GM12801 (cell line): ENCODE measurements at regions not wholly inside any gene's neighbourhood (a gene's known extent, or its start where the extent isn't known, plus 50 kb on each side); places are given as distances from the start of the nearest gene placed in this dataset.

ENCODE experiments used
- CTCF ChIP-seq: IDR thresholded peaks from one replicate; pipeline ENCODE4 v1.5.1; 2011; ENCODE audit warnings: control low read depth; ENCODE audit not compliant: insufficient read length; ENCODE audit errors: extremely low read depth

- TF ChIP-seq CTCF = no peak
Observed at GRCh38 chr7:142632271-142633134, 116.8 kb upstream of the PRSS1 start.

DNA sequence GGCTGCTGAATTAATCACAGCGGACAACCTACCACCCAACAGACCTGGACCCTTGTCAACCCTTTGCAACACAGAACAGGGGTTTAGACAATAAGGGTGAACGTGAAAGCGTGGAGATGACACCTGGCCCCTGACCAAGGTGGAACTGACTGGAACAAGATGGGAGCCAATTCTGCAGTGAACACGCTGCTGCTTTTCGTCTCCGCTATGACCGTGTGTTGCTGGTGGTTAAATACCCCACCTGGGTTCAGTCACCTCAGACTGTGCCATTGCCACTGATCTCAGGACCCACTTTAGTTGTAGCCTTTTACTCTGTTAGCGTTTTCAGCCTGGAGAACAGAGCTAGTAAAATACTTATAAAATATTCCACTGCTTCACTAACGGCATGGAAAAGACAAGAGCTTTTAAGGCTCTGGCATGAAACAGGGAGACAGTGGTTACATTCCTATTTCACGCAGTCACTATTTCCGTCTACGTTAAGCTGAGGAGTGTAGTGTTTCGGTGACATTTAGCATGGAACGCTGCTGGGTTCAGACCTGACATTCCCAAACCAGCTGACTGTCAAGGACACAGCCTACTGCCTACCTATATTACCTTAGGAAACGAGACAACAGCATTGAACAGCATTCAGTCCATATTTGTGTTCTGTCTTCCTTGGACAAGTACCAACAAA is 119.5 kb upstream of the PRSS1 start:
- TF ChIP-seq CTCF = no peak

- no peak for TF ChIP-seq CTCF
Observed at GRCh38 chr7:142628945-142629344, 120.3 kb upstream of the PRSS1 start.

GRCh38 chr7:142626420-142627035 is 122.7 kb upstream of the PRSS1 start:
- TF ChIP-seq CTCF = no peak

GRCh38 chr7:142620402-142620801 is 128.9 kb upstream of the PRSS1 start:
- no peak for TF ChIP-seq CTCF

DNA sequence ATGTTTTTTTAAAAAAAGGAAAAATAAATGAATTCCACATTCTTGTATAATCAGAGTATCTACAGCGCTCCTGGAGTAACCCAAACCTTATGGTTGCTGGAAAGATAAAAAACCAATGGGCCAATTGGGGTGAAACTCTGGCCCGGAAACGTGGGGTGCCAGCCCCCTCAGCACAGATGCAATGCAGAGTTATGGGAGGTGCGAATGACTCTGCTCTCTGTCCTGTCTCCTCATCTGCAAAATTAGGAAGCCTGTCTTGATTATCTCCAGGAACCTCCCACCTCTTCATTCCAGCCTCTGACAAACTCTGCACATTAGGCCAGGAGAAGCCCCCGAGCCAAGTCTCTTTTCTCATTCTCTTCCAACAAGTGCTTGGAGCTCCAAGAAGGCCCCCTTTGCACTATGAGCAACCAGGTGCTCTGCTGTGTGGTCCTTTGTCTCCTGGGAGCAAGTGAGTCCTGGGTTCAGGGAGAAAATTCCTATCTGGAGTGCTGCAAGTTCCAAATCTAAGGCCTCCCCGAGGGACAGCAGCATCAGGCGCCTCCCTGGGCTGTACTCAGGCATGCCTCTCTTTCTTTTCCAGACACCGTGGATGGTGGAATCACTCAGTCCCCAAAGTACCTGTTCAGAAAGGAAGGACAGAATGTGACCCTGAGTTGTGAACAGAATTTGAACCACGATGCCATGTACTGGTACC is 130.5 kb upstream of the PRSS1 start:
- no peak for TF ChIP-seq CTCF

DNA sequence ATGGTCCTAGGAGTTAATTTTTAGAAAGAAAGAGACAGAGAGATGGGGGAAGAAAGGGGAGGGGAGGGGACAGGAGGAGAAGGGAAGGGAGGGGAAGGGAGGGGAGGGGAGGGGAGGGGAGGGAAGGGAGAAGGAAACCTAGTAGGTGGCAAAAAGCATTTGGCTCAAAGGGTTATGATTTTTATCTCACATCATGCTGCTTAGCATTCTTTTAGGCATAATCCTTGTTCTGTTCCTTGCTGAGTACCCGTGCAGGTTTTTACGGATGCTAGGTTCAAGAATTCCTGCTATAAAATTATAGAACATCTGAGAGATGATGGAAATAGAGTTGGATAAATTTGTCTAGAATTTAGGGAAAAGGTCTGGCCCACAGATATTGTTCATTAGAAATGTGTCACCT is 132.4 kb upstream of the PRSS1 start:
- TF ChIP-seq CTCF = no peak
